ENCODE measurements at regions not wholly inside any gene's neighbourhood (a gene's known extent, or its start where the extent isn't known, plus 50 kb on each side); places are given as distances from the start of the nearest gene placed in this dataset.
"Not testable (repeated sequence)": the region's sequence is repeated elsewhere in the genome, so short reads cannot be mapped to it uniquely, and the experiment has no call there.

- DNase-seq: no peak
Observed at GRCh38 chr14:89484051-89484844, 67.2 kb upstream of the FOXN3 start.

DNA sequence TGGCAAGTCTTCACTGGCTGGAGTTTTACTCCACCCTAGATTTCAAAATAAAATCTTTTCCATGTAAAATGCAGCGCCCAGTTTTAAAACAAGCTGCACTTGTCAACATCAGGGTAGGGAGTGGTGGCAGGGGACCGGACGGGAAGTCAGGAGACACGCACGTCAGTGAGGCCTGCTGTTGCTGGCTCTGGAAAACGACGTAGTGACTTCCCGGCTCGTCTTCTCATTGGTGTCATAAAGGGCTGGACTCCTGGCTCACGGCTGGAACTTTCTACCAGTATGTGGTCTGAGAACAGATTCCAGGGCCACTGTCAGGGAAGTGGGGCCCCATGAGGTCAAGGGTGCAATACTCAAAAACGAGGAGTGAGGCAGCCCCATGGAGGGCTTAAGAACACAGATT, 64.2 kb upstream of the FOXN3 start:
- no peak for DNase-seq

- no peak for DNase-seq
Observed at GRCh38 chr14:89480278-89480677, 63.2 kb upstream of the FOXN3 start.

DNA sequence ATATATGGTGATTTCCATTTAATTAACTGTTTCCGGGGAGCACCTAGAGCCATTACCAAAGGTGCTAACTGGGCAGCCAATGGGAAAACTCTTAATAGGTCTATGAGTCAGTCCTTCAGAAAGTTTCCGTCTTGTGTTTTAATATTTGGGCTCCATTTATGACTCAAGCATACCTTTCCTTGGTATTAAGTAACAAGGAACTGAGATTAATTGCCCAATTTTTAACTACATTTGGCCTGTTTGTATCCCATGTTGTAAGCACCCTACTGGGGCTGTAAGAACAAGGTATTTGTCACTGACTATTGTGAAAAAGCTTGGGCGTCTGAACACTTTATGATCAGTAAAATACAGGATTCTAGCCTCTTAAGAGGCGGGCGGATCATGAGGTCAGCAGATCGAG, 62.8 kb upstream of the FOXN3 start:
- DNase-seq: no peak

GRCh38 chr14:89477391-89477790, 60.4 kb upstream of the FOXN3 start:
- DNase-seq: no peak

DNA sequence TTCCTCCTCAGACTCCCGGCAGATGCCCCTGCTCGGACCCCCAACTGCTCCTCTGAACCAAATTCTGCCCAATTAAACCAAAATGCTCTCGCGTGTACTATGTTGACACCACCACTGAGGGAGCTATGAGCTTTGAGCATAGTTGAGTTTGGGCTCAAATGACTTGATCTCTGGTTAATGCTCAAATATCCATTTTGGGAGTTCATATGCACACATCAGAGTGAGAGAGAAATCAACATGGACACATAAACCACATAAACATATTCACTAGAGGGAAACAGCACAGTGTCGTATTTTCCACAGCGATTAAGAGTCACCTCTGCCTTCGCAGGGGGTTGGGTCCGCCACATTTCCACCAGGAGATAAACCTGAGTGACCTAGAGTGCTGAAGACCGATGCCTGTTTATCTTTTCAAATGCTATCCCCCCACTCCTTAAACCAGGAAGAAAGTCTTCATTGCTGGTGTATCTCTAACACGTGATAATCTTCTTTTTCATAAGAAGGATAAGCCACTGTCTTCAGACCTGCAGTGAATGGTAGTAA, 59.4 kb upstream of the FOXN3 start:
- no peak for DNase-seq

DNA sequence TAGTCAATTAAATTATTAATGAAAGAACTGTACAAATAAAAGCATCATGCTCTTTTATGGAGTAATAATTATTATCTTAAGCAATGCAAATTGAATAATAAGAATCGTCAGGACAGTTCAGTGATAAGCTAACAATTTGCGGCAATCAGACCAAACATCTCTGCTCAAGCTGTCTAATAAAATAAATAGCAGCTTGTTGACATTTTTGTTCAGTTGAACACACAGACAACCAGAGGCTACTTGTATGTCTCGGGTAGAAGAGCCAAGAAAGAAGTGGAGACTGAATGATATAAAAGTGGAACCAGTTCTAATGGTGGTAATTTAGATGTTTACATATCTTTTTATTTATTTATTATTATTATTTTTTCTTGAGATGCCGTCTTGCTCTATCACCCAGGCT, 57.4 kb upstream of the FOXN3 start:
- DNase-seq: no peak

DNA sequence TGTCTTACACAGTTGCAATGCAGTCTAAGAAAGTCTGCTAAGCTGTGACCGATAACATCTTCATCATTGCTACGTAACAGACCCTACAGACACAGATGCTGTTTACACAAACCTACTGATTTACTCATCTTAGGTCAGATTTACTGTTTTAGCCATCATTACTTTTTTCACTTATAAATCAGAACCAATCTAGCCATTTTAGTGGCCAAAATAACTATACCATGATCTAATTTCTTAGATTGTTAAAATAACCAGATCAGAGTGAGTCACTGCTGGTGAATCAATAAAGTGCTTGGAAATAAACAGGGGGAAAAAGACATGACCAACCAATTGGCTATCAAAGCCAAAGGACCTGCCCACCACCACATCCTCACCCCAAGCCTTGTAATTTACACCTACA, 57.0 kb upstream of the FOXN3 start:
- no peak for DNase-seq

- no peak for DNase-seq
Observed at GRCh38 chr14:89473569-89473968, 56.5 kb upstream of the FOXN3 start.

DNA sequence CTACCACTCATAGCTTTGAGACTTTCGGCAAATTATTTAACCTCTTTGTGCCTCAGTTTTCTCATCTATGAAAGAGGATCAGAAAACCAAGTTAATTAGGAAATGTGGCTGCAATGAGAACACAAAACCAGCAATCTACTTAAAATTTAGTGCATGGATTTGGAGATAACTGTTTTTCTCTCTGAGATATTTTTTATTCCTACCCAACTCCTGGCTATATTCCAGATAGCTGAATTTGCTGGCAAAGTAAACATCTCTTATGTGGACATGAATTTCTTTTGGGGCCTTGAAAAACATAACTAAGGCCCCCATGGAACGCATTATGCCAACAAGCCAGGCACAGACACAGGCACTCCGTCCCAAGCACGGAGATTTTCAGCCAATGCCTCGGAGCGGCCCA, 53.4 kb upstream of the FOXN3 start:
- no peak for DNase-seq

DNA sequence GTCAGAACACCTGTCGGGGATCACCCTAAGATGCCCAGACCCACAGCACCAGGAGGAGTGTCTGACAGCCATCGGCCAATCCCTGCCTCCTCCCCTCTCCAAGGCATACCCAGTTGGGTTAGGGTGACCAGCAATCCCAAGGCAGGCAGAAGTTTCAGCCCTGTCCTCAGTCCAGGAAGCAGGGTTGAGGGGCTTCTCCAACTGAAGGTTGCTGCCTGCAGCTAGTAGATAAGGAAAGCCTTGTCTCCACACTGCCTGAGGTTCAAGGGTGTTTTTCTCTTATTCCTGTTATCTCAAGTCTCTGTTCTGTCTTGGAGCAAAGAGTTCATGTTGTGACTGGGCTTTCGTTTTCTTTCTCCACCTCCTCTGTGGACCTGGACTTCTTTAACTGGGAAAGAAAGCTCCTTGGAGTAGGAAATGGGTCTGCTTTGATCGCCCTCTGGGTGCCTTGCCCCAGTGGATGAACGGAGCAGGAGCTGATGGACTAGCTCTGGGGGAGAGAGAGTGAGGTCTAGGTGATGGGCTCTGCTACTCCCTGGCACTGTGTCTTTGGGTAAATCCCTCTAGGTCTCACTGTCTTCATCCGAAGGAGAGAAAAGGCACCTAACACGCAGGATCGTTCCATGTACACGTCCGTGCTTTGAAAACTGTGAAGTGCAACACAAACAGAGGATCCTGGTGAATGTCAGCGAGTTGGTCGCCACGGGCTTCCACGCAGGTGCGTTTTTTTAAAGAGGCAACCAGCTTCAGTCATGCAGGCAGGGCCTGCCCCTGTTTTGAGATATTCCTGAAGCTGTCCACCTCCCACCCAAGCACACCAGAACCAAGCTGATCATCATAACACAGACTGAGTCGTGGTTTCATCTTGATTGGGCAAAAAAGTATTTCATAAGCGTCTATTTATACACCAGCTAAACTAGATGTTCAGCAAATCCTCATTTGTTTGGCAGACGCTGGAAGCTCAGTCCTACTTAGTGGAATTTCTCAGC, 52.5 kb upstream of the FOXN3 start:
- no peak for DNase-seq

DNA sequence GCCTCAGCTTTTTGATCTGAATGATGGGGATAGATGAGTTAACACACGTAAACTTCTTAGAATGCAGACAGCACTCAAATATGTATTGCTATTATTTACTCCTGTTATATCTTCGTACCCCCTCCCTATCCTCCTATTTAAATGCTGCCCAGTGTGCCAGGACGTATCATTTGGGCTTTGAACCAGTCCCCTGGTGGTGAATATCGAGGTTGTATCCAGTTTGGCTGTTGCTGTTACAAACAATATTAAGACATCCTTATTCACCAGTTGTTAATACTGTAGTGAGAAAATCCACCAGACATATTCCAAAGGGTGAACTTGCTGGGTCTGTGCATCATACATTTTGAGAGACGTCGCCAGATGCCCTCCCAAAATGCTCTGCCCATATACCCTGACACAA, 51.5 kb upstream of the FOXN3 start:
- no peak for DNase-seq

GRCh38 chr14:89468030-89468429, 51.0 kb upstream of the FOXN3 start:
- DNase-seq: not testable (repeated sequence)

DNA sequence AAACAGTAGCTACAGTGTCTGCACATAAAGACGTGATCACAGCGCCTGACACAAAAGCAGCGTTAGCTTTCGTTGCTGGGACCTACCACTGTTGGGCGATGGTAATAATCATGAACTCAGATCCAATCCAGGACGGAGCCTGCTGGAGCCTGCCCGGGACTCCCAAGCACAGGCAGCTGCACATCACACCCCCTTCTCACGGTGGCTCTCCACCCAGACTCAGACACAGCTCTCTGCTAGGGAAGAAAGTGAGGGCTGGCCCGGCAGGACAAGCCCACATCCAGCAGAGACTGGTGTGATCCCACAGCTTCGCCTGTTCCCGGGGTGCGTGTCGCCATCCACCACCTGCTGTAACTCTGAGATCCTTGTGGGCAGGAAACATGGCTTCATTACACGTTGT, 49.9 kb upstream of the FOXN3 start:
- DNase-seq: no peak

Measured in NCI-H1417 treated with DMSO at 0.1 percent for 48 hours (cell line).